Central memory CD4-positive, alpha-beta T cell (primary cell): ENCODE measurements at regions not wholly inside any gene's neighbourhood (a gene's known extent, or its start where the extent isn't known, plus 50 kb on each side); places are given as distances from the start of the nearest gene placed in this dataset.
"Not testable (repeated sequence)": the region's sequence is repeated elsewhere in the genome, so short reads cannot be mapped to it uniquely, and the experiment has no call there.

Experiments
- DNase-seq: peaks from one replicate; pipeline ENCODE4 v3.0.0; 2022

- no peak for DNase-seq
Measured at GRCh38 chr15:46880791-46881190, 836.5 kb upstream of the SEMA6D start.

- no peak for DNase-seq
Measured at GRCh38 chr15:46892621-46893160, 824.6 kb upstream of the SEMA6D start.

GRCh38 chr15:46894644-46895043 lies 822.7 kb upstream of the SEMA6D start:
- no peak for DNase-seq

GRCh38 chr15:46897266-46897665 lies 820.0 kb upstream of the SEMA6D start:
- DNase-seq, result no peak

- DNase-seq, result no peak
Measured at GRCh38 chr15:46901001-46901400, 816.3 kb upstream of the SEMA6D start.

GRCh38 chr15:46917721-46918252 lies 799.5 kb upstream of the SEMA6D start:
- no peak for DNase-seq

- no peak for DNase-seq
Measured at GRCh38 chr15:46918462-46919140, 798.7 kb upstream of the SEMA6D start.

GRCh38 chr15:46921891-46922290 lies 795.4 kb upstream of the SEMA6D start:
- no peak for DNase-seq

GRCh38 chr15:46930426-46930825 lies 786.9 kb upstream of the SEMA6D start:
- no peak for DNase-seq

- no peak for DNase-seq
Measured at GRCh38 chr15:46933332-46933731, 784.0 kb upstream of the SEMA6D start.

- no peak for DNase-seq
Measured at GRCh38 chr15:46934851-46935250, 782.5 kb upstream of the SEMA6D start.

GRCh38 chr15:46938169-46938568 lies 779.1 kb upstream of the SEMA6D start:
- no peak for DNase-seq

GRCh38 chr15:46941241-46941640 lies 776.1 kb upstream of the SEMA6D start:
- DNase-seq, result no peak

GRCh38 chr15:46946953-46947352 lies 770.4 kb upstream of the SEMA6D start:
- no peak for DNase-seq

GRCh38 chr15:46955576-46955975 lies 761.7 kb upstream of the SEMA6D start:
- no peak for DNase-seq

- DNase-seq, result no peak
Measured at GRCh38 chr15:46956456-46956855, 760.8 kb upstream of the SEMA6D start.

- no peak for DNase-seq
Measured at GRCh38 chr15:46956881-46957280, 760.4 kb upstream of the SEMA6D start.

- DNase-seq, result no peak
Measured at GRCh38 chr15:46960581-46960980, 756.7 kb upstream of the SEMA6D start.

- DNase-seq, result no peak
Measured at GRCh38 chr15:46961795-46962194, 755.5 kb upstream of the SEMA6D start.

GRCh38 chr15:46988055-46988454 lies 729.2 kb upstream of the SEMA6D start:
- DNase-seq, result not testable (repeated sequence)

GRCh38 chr15:46996359-46996758 lies 720.9 kb upstream of the SEMA6D start:
- no peak for DNase-seq

GRCh38 chr15:46997501-46997900 lies 719.8 kb upstream of the SEMA6D start:
- no peak for DNase-seq

- DNase-seq, result no peak
Measured at GRCh38 chr15:47003568-47003967, 713.7 kb upstream of the SEMA6D start.

- DNase-seq, result no peak
Measured at GRCh38 chr15:47013446-47013845, 703.9 kb upstream of the SEMA6D start.
